OCI-LY7 (cell line): ENCODE measurements at regions not wholly inside any gene's neighbourhood (a gene's known extent, or its start where the extent isn't known, plus 50 kb on each side); places are given as distances from the start of the nearest gene placed in this dataset.

Experiments used
- BruUV-seq: library from RNA; stranded (reverse); fragments of 400-500 nt; replicated peaks from 2 replicates; lab custom pipeline; 2021; lab: Mats Ljungman, UMichigan
- CTCF ChIA-PET: fragments of 300-600 bp; sonication (Branson Sonifier 250); formaldehyde crosslinking; loops from one replicate; lab custom pipeline; 2022; ENCODE audit warnings: antibody characterized with exemption; ENCODE audit not compliant: unreplicated experiment; lab: Charles Lee
- POLR2A ChIA-PET: fragments of 300-600 bp; sonication (Branson Sonifier 250); formaldehyde crosslinking; loops from one replicate; lab custom pipeline; 2022; ENCODE audit warnings: antibody characterized with exemption; lab: Charles Lee
- DNase-seq: peaks from one replicate; pipeline ENCODE4 v3.0.0-alpha.2; 2015; ENCODE audit warnings: low spot score
- H2AFZ ChIP-seq: fragments of 200-600 bp; sonication (generic), shearing (Covaris generic); 2 replicates; pipeline ENCODE4 v1.6.1; 2014; ENCODE audit warnings: mild to moderate bottlenecking, antibody characterized with exemption, low read length, moderate library complexity
- H3K27ac ChIP-seq: fragments of 200-600 bp; sonication (generic); 2 replicates; pipeline ENCODE4 v1.5.1; 2014; ENCODE audit warnings: mixed run types, low read depth, mild to moderate bottlenecking, moderate library complexity, low read length, inconsistent platforms; ENCODE audit not compliant: poor library complexity, severe bottlenecking
- H3K36me3 ChIP-seq: fragments of 200-600 bp; sonication (generic); 2 replicates; pipeline ENCODE4 v1.6.1; 2014; ENCODE audit warnings: mild to moderate bottlenecking, antibody characterized with exemption, low read length, moderate library complexity, mixed read lengths; ENCODE audit not compliant: insufficient read depth
- H3K4me1 ChIP-seq: fragments of 200-600 bp; sonication (generic); 2 replicates; pipeline ENCODE4 v1.5.1; 2014; ENCODE audit warnings: mild to moderate bottlenecking, low read length; ENCODE audit not compliant: insufficient read depth, poor library complexity, severe bottlenecking
- H3K4me2 ChIP-seq: fragments of 200-600 bp; sonication (generic); 2 replicates; pipeline ENCODE4 v1.6.1; 2014; ENCODE audit warnings: mild to moderate bottlenecking, low read length
- H3K4me3 ChIP-seq: fragments of 200-600 bp; sonication (generic); 2 replicates; pipeline ENCODE4 v1.5.1; 2014; ENCODE audit warnings: mild to moderate bottlenecking, low read depth, low read length; ENCODE audit not compliant: poor library complexity, severe bottlenecking
- H3K79me2 ChIP-seq: fragments of 200-600 bp; sonication (generic); 2 replicates; pipeline ENCODE4 v1.6.1; 2016; ENCODE audit warnings: low read depth, mild to moderate bottlenecking, low read length, moderate library complexity, mixed read lengths; ENCODE audit not compliant: insufficient read depth
- H3K9me2 ChIP-seq: fragments of 200-600 bp; sonication (generic); 2 replicates; pipeline ENCODE4 v1.6.1; 2016; ENCODE audit warnings: mild to moderate bottlenecking, low read length, mixed read lengths; ENCODE audit not compliant: insufficient read depth
- H3K9me3 ChIP-seq: fragments of 200-600 bp; sonication (generic); 2 replicates; pipeline ENCODE4 v1.6.1; 2014; ENCODE audit warnings: mild to moderate bottlenecking, mixed run types, low read length, mixed read lengths
- H4K20me1 ChIP-seq: fragments of 200-600 bp; sonication (generic); 2 replicates; pipeline ENCODE4 v1.6.1; 2014; ENCODE audit warnings: mild to moderate bottlenecking, antibody characterized with exemption, low read length, moderate library complexity, mixed read lengths; ENCODE audit not compliant: insufficient read depth
- EZH2phosphoT487 ChIP-seq: fragments of 200-600 bp; sonication (generic); IDR thresholded peaks from 2 replicates; pipeline ENCODE4 v1.6.1; 2018; ENCODE audit warnings: low read depth, borderline replicate concordance, mild to moderate bottlenecking, mixed run types, antibody characterized with exemption, low read length, moderate library complexity, mixed read lengths
- intact Hi-C: fragments of 100-400 bp; cut with micrococcal nuclease; formaldehyde crosslinking; loops from one replicate; pipeline ENCODE4 v1.10.0; 2022; ENCODE audit not compliant: unreplicated experiment
- TF ChIP-seq, protein P1 (sequence below): fragments of 200-600 bp; sonication (generic); conservative IDR thresholded peaks from 2 replicates; pipeline ENCODE4 v1.5.1; 2014; ENCODE audit warnings: mild to moderate bottlenecking, antibody characterized with exemption, low read length, moderate library complexity, mixed read lengths

GRCh38 chr2:9103663-9104277 lies 100.3 kb upstream of the MBOAT2 start:
- Histone ChIP-seq H3K9me3 (no peaks in the 10 kb centered on the region), H3K27ac (no peak overlapping the region), H3K79me2 (no peaks in the 10 kb centered on the region), H3K4me2 (no peak overlapping the region), H4K20me1 (no peaks in the 10 kb centered on the region), H3K4me1 (no peaks in the 10 kb centered on the region), H3K9me2 (no peaks in the 10 kb centered on the region), H3K36me3 (no peaks in the 10 kb centered on the region), H3K4me3 (no peak overlapping the region), H2AFZ (no peak overlapping the region)
- intact Hi-C loops, result no loop called here
- DNase-seq, result no peak
- BruUV-seq, result no TSS peak
- ChIA-PET CTCF (no interaction called here), POLR2A (no interaction called here)
- TF ChIP-seq, protein P1, sequence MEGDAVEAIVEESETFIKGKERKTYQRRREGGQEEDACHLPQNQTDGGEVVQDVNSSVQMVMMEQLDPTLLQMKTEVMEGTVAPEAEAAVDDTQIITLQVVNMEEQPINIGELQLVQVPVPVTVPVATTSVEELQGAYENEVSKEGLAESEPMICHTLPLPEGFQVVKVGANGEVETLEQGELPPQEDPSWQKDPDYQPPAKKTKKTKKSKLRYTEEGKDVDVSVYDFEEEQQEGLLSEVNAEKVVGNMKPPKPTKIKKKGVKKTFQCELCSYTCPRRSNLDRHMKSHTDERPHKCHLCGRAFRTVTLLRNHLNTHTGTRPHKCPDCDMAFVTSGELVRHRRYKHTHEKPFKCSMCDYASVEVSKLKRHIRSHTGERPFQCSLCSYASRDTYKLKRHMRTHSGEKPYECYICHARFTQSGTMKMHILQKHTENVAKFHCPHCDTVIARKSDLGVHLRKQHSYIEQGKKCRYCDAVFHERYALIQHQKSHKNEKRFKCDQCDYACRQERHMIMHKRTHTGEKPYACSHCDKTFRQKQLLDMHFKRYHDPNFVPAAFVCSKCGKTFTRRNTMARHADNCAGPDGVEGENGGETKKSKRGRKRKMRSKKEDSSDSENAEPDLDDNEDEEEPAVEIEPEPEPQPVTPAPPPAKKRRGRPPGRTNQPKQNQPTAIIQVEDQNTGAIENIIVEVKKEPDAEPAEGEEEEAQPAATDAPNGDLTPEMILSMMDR, result no peak
- no peak for TF ChIP-seq EZH2phosphoT487

- Histone ChIP-seq H2AFZ (no peak overlapping the region), H3K79me2 (no peaks in the 10 kb centered on the region), H3K36me3 (no peaks in the 10 kb centered on the region), H3K9me3 (no peaks in the 10 kb centered on the region), H3K9me2 (no peaks in the 10 kb centered on the region), H3K4me1 (no peaks in the 10 kb centered on the region), H3K27ac (no peak overlapping the region), H4K20me1 (no peaks in the 10 kb centered on the region), H3K4me2 (no peak overlapping the region), H3K4me3 (no peak overlapping the region)
- intact Hi-C loops, result no loop called here
- no TSS peak for BruUV-seq
- DNase-seq, result no peak
- ChIA-PET POLR2A (no interaction called here), CTCF (no interaction called here)
- TF ChIP-seq EZH2phosphoT487, result no peak
- TF ChIP-seq, protein P1, result no peak
Measured at GRCh38 chr2:9102861-9103662, 99.6 kb upstream of the MBOAT2 start.
